HG03521 (cell line): ENCODE measurements at regions not wholly inside any gene's neighbourhood (a gene's known extent, or its start where the extent isn't known, plus 50 kb on each side); places are given as distances from the start of the nearest gene placed in this dataset.

ENCODE experiments used
- ATAC-seq: cut with Tn5 transposase; IDR thresholded peaks from one replicate; pipeline ENCODE4 v1.9.1; 2021; ENCODE audit warnings: mild to moderate bottlenecking, moderate library complexity; ENCODE audit not compliant: unreplicated experiment

- ATAC-seq, result no peak
These were observed 201.5 kb upstream of the ESRRG start for GRCh38 chr1:216924732-216925131.

- ATAC-seq, result no peak
These were observed 200.4 kb upstream of the ESRRG start for GRCh38 chr1:216923601-216924000.

GRCh38 chr1:216922406-216922805 is 199.2 kb upstream of the ESRRG start:
- no peak for ATAC-seq

- ATAC-seq, result no peak
These were observed 198.6 kb upstream of the ESRRG start for GRCh38 chr1:216921866-216922265.

- ATAC-seq, result no peak
These were observed 196.1 kb upstream of the ESRRG start for GRCh38 chr1:216919060-216919970.

- no peak for ATAC-seq
These were observed 193.7 kb upstream of the ESRRG start for GRCh38 chr1:216916890-216917438.

GRCh38 chr1:216914974-216915373 is 191.7 kb upstream of the ESRRG start:
- no peak for ATAC-seq

- ATAC-seq, result no peak
These were observed 190.7 kb upstream of the ESRRG start for GRCh38 chr1:216913976-216914375.

GRCh38 chr1:216910081-216910840 is 187.0 kb upstream of the ESRRG start:
- no peak for ATAC-seq

GRCh38 chr1:216908126-216908525 is 184.9 kb upstream of the ESRRG start:
- no peak for ATAC-seq

- no peak for ATAC-seq
These were observed 183.9 kb upstream of the ESRRG start for GRCh38 chr1:216907100-216907499.

GRCh38 chr1:216905781-216906180 is 182.6 kb upstream of the ESRRG start:
- no peak for ATAC-seq

GRCh38 chr1:216905137-216905536 is 181.9 kb upstream of the ESRRG start:
- ATAC-seq, result no peak

- no peak for ATAC-seq
These were observed 181.2 kb upstream of the ESRRG start for GRCh38 chr1:216904471-216904870.

GRCh38 chr1:216903382-216903740 is 180.1 kb upstream of the ESRRG start:
- no peak for ATAC-seq

- no peak for ATAC-seq
These were observed 179.6 kb upstream of the ESRRG start for GRCh38 chr1:216902669-216903381.

GRCh38 chr1:216900116-216900620 is 176.9 kb upstream of the ESRRG start:
- no peak for ATAC-seq

GRCh38 chr1:216898801-216899200 is 175.6 kb upstream of the ESRRG start:
- ATAC-seq, result no peak

- no peak for ATAC-seq
These were observed 172.9 kb upstream of the ESRRG start for GRCh38 chr1:216896146-216896545.

- no peak for ATAC-seq
These were observed 171.3 kb upstream of the ESRRG start for GRCh38 chr1:216894494-216894893.

GRCh38 chr1:216892581-216893160 is 169.4 kb upstream of the ESRRG start:
- no peak for ATAC-seq
